T-helper 17 cell (primary cell): ENCODE measurements at regions not wholly inside any gene's neighbourhood (a gene's known extent, or its start where the extent isn't known, plus 50 kb on each side); places are given as distances from the start of the nearest gene placed in this dataset.
"Not testable (repeated sequence)": the region's sequence is repeated elsewhere in the genome, so short reads cannot be mapped to it uniquely, and the experiment has no call there.

Source experiments
- ATAC-seq: fragments of 150-1000 bp; cut with Tn5 transposase; 2 replicates; pipeline ENCODE4 v1.10.0; 2021; ENCODE audit warnings: mild to moderate bottlenecking, moderate library complexity
- DNase-seq, 3 donors: peaks; one replicate each; pipeline versions ENCODE4 v3.0.0 to v3.0.0-alpha.2; 2020 to 2021
- H3K9me3 ChIP-seq: one replicate; pipeline ENCODE4 v1.7.0; 2013; ENCODE audit warnings: low read length, mild to moderate bottlenecking; ENCODE audit not compliant: control insufficient read depth, poor library complexity, severe bottlenecking
- H3K27ac Mint-ChIP-seq: one replicate; pipeline ENCODE4 v1.8.0; 2022; ENCODE audit warnings: mild to moderate bottlenecking, moderate library complexity, mixed read lengths
- H3K27me3 Mint-ChIP-seq: one replicate; pipeline ENCODE4 v1.8.0; 2022; ENCODE audit warnings: mixed read lengths
- H3K36me3 Mint-ChIP-seq: one replicate; pipeline ENCODE4 v1.8.0; 2022; ENCODE audit warnings: low read depth, mixed read lengths
- H3K4me1 Mint-ChIP-seq: one replicate; pipeline ENCODE4 v1.8.0; 2022; ENCODE audit warnings: mild to moderate bottlenecking, mixed read lengths
- H3K4me3 Mint-ChIP-seq: one replicate; pipeline ENCODE4 v1.8.0; 2022; ENCODE audit warnings: mild to moderate bottlenecking, moderate library complexity, mixed read lengths

DNA sequence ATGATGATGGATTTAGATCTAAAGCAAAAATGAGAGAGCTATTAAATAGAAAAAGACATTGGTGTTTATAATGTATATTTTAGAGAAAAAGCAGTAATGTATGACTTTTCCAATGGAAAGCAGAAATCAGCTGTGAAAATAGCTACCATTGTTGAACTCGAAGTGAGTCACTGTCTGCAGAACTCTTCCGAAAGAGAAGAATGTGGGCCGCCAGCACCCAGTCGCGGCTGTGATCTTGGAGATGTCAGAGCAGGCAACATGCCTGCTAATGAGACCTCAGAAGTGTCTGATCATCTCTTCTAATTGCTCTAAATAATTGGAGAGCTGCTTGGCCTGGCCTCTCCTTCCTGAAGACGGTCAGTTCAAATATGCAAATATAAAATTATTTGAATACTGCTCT is 333.6 kb upstream of the RUNX1 start:
- Mint-ChIP-seq H3K27me3 (peaks cover 2% of the 10 kb centered on the region), H3K27ac (no peak overlapping the region), H3K4me1 (no peaks in the 10 kb centered on the region), H3K4me3 (no peak overlapping the region), H3K36me3 (peaks cover 2% of the 10 kb centered on the region)
- DNase-seq = no peak
- ATAC-seq = no peak
- H3K9me3 ChIP-seq = no peaks in the 10 kb centered on the region

DNA sequence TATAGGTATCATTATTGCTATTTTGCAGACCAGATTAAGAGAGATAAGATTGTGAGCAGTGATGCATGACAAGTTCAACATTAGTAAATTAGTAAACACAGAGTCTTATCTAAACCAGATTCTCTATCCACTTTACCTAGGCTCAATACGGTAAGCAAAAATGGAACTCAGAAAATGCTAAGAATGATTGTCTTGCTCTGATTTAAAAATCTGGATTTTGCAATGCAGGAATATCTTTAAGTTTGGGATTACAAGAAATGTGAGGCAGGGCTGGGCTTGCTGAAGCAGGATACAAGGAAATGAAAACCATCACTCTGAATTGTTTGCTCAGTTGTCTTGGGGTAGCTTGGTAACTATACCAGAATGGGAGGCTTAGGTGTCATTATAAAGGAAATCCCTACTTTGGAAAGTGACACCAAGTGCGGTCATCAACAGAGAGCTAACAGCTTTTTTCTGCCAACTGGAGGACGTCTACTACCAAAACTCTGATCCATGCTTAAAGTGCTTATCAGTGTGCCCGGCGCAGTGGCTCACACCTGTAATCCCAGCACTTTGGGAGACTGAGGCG is 332.7 kb upstream of the RUNX1 start:
- peaks cover 2% of the 10 kb centered on the region for H3K36me3 Mint-ChIP-seq
- H3K27me3 Mint-ChIP-seq = peaks cover 7% of the 10 kb centered on the region
- H3K27ac Mint-ChIP-seq = no peak overlapping the region
- H3K4me3 Mint-ChIP-seq = no peak overlapping the region
- ATAC-seq = no peak
- no peak for DNase-seq
- no peaks in the 10 kb centered on the region for H3K9me3 ChIP-seq
- no peaks in the 10 kb centered on the region for H3K4me1 Mint-ChIP-seq

DNA sequence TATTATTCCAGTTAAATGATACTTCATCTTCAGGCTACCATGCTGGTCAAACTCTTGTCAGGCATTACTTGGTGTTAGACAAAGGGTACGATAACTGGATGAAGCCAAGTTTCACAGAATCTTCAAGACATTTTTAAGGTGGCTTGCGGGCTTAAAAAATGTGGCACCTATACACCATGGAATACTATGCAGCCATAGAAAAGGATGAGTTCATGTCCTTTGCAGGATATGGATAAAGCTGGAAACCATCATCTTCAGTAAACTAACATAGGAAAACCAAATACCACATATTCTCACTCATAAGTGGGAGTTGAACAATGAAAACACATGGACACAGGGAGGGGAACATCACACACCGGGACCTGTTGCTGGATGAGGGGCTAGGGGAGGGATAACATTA is 331.2 kb upstream of the RUNX1 start:
- not testable (repeated sequence) for DNase-seq, H3K9me3 ChIP-seq, H3K4me3 Mint-ChIP-seq, H3K36me3 Mint-ChIP-seq, H3K4me1 Mint-ChIP-seq, H3K27ac Mint-ChIP-seq, ATAC-seq
- peaks cover 14% of the 10 kb centered on the region for H3K27me3 Mint-ChIP-seq

DNA sequence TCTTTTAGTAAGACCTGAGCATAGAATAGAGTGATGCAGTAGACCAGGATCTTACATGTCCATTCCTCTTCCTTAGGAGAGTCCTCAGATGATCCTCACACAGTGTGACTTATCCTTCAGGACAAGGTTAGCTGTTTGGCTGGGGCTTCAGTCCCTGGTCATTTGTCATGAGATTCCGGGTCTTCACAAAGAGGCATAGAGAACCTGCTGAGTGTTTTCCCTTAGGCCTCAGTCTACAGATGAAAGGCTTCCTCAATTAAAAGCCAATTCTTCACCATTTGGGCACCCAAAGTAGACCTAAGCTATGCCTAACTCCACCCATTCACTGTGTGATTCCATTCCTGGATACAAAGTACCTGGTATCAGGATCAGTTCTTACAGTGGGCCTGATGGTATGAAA is 329.8 kb upstream of the RUNX1 start:
- Mint-ChIP-seq H3K27ac (no peak overlapping the region), H3K36me3 (no peaks in the 10 kb centered on the region)
- ATAC-seq = no peak

DNA sequence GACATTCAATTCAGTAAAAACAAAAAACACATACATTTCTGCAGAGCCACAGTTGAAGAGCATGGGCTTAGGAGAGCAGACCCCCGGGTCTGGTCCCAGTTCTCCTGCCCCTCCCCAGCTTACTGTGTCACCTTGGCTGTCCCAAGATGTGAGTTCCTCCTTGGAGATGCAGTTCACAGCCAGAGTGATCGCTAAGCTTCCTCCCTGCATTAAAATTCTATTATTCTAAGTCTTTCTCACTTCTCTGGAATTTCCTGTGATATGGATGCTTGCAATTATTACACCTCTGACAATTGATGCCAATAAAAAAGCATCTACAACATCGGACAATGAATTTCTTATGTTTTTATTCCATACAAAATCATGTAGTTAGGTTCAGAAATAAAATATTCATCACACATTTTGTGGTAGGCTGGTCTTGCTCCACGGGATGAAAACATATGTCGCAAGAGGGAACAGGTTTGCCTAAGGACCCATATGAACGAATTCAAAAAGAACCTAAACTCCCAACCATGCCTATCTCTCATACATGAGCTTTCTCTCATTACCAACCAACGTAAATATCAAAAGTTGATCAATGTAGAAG is 328.5 kb upstream of the RUNX1 start:
- Mint-ChIP-seq H3K27me3 (peaks cover 14% of the 10 kb centered on the region), H3K27ac (no peak overlapping the region), H3K36me3 (no peaks in the 10 kb centered on the region), H3K4me3 (no peak overlapping the region), H3K4me1 (no peaks in the 10 kb centered on the region)
- DNase-seq = no peak
- no peak for ATAC-seq
- H3K9me3 ChIP-seq = no peaks in the 10 kb centered on the region

More for the DNA sequence above, 329.8 kb upstream of the RUNX1 start:
- Mint-ChIP-seq H3K4me3 (no peak overlapping the region), H3K27me3 (peaks cover 14% of the 10 kb centered on the region), H3K4me1 (no peaks in the 10 kb centered on the region)
- no peak for DNase-seq
- H3K9me3 ChIP-seq = no peaks in the 10 kb centered on the region

DNA sequence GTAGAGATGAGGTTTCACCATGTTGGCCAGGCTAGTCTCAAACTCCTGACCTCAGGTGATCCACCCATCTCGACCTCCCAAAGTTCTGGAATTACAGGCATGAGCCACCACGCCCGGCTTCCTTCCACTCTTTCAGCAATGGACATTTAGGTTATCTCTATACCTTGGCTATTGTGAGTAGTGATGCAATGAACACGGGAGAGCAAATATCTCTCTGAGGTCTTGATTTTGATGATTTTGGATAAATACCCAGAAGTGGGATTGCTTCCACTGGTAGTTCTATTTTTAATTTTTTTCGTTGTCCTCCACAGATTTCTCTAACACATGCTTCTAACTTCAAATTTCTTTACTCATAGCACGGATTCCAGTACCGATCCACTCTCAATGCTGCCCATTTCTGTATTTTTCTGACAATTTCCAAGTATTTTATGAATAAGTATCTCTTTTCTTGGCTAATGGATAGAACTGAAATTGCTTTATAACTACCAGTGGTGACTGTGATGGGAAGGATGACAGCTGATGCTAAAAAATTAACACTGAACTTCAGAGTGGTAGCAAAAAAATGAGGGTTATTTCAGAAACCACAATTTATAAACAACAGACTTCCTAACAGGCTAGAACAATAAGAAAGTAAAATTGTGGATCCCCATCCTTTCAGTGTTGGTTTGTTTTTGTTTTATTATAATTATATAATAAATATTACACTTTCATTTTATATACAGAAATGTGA is 327.5 kb upstream of the RUNX1 start:
- H3K4me3 Mint-ChIP-seq = no peak overlapping the region
- H3K27ac Mint-ChIP-seq = no peak overlapping the region
- ATAC-seq (no peak), DNase-seq (no peak)
- H3K27me3 Mint-ChIP-seq = peaks cover 14% of the 10 kb centered on the region
- no peaks in the 10 kb centered on the region for H3K36me3 Mint-ChIP-seq
- no peaks in the 10 kb centered on the region for H3K4me1 Mint-ChIP-seq
- no peaks in the 10 kb centered on the region for H3K9me3 ChIP-seq

DNA sequence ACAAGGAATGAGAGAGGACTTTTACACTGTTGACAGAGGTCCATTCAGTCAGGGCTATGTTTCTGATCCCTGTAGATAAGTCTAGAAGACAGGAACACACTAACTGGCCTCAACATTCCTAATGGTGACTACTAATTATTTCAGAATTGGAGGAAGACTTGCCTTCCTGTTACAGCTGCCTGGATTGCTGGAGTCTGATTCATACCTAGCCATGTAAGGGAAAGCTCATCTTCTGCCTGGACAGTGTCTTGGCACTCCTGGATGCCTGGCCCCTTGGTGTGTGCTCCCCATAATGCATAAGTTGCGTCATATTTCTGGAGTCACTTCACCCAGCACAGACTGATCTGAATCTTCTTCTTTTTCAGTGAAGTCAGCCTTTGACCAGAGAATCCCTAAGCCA is 326.0 kb upstream of the RUNX1 start:
- Mint-ChIP-seq H3K4me1 (no peaks in the 10 kb centered on the region), H3K4me3 (no peak overlapping the region), H3K36me3 (no peaks in the 10 kb centered on the region), H3K27ac (no peak overlapping the region), H3K27me3 (peaks cover 14% of the 10 kb centered on the region)
- no peaks in the 10 kb centered on the region for H3K9me3 ChIP-seq
- DNase-seq = no peak
- no peak for ATAC-seq

DNA sequence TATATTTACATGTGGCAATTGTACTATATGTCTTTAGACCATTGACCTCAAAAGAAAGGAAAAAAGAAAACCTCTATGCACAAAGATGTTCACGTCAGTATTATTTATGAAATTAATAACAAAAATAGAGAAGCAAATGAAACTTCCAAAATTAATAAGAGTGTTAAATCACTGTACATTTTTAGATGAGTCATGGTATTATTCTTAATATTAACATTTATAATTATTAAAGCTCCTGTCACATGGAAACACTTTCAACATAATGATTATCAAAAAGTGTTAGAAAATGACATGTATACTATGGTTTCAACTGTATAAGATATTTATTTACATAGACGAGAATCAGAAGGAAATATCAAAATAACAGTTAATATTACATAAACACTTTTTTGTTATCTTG is 324.9 kb upstream of the RUNX1 start:
- DNase-seq (no peak), ATAC-seq (no peak)
- Mint-ChIP-seq H3K36me3 (no peaks in the 10 kb centered on the region), H3K4me3 (no peak overlapping the region), H3K4me1 (no peaks in the 10 kb centered on the region), H3K27ac (no peak overlapping the region), H3K27me3 (peaks cover 14% of the 10 kb centered on the region)
- H3K9me3 ChIP-seq = no peaks in the 10 kb centered on the region

DNA sequence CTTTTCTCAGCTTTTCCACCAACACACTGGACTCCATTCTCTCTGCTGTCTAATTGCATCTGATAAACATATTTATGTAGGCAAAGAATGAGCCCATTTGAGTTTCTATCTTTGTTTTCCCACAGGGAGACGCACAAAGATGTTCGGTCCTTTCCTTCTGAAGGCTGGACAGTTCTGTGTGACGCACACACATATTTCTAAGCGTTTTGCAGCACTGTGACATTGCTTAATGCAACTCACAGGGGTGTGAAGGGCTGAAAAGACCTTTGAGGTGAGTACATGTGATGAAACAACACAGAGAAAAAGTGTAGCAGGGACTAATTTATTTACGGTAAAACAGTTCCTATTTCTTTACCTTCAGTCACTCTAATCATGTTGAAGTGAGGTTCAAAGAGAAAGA is 323.1 kb upstream of the RUNX1 start:
- H3K27me3 Mint-ChIP-seq = peaks cover 12% of the 10 kb centered on the region
- peaks cover 2% of the 10 kb centered on the region for H3K36me3 Mint-ChIP-seq
- H3K4me3 Mint-ChIP-seq = no peak overlapping the region
- H3K9me3 ChIP-seq = no peaks in the 10 kb centered on the region
- H3K27ac Mint-ChIP-seq = no peak overlapping the region
- no peak for ATAC-seq
- peaks cover 2% of the 10 kb centered on the region for H3K4me1 Mint-ChIP-seq
- no peak for DNase-seq

DNA sequence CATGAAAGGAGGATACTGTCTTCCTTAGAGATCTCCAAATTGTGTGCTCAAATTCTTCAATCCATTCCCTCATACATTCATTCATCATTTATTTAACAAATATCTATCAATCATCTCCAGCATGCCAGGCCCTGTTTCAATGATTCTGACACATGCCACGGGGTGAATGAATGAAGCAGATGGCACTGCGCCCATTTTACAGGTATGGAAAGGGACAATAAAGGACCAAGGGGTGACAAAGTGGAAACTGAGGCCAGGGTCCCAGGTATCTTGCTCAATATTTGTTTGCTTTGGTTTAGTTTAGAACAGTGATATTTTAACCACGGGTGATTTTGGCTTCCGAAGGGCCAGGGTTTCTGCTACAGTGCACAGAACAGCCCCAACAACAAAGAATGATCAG is 321.6 kb upstream of the RUNX1 start:
- H3K27ac Mint-ChIP-seq = no peak overlapping the region
- H3K9me3 ChIP-seq = no peaks in the 10 kb centered on the region
- DNase-seq (no peak), ATAC-seq (no peak)
- peaks cover 2% of the 10 kb centered on the region for H3K36me3 Mint-ChIP-seq
- H3K27me3 Mint-ChIP-seq = peaks cover 7% of the 10 kb centered on the region
- H3K4me3 Mint-ChIP-seq = no peak overlapping the region
- H3K4me1 Mint-ChIP-seq = peaks cover 2% of the 10 kb centered on the region

DNA sequence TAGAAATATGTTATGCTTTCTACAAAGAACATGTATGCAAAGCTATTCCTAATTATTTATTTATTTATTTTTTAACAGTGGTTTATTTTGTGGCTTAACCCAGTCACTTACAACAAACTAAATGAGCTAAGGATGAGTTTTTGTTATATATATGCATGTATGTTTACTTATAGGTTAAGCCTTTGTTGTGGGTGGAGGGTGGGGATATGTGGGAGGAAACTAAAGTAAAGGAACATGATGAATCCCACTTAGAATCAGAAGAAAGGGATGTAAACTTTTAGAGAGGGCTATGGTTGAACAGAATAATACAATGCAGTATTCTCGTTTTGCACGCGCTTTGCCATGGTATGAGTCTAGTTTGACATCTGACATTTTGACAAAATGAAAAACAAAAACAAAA is 321.0 kb upstream of the RUNX1 start:
- H3K4me3 Mint-ChIP-seq = no peak overlapping the region
- ATAC-seq (no peak), DNase-seq (no peak)
- H3K27ac Mint-ChIP-seq = no peak overlapping the region
- no peaks in the 10 kb centered on the region for H3K9me3 ChIP-seq
- peaks cover 2% of the 10 kb centered on the region for H3K36me3 Mint-ChIP-seq
- peaks cover 2% of the 10 kb centered on the region for H3K4me1 Mint-ChIP-seq
- H3K27me3 Mint-ChIP-seq = peaks cover 5% of the 10 kb centered on the region

DNA sequence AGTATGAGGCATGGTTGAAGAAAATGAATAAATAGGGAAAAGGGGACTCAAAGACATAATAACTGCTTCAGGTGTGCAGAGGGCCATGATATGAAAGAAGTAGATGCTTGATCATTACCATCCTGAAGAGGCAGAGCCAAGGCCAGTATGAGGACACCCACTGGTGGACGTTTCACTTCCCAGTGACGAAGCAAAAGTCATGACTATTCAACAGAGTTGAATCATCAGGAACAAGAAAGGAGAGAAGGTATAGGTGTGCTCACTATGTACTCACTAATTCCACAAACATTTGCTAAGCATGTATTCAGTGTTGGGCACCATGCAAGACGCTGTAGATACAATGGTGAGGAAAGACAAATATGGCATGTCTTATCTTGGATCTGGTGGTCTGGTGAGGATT is 319.2 kb upstream of the RUNX1 start:
- ATAC-seq = no peak
- no peak overlapping the region for H3K27ac Mint-ChIP-seq

DNA sequence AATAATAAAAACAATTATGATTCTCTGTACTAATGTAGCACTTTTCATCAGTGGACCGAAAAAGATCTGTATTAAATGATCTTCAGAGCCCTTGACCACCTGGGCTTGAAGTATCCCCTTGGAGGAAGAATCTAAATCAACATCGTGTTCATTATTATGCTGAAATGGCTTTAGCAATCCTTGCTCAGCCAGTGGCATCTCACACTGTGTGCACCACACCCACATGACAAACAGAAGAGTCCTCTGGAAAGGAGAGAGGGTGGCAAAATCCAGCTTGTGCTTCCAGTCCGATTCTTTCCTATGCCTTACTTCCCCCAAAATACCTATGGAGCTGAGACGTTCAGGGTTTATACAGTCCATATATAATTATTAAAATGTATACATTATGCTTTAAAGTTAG is 318.5 kb upstream of the RUNX1 start:
- DNase-seq = no peak
- Mint-ChIP-seq H3K4me1 (peaks cover 2% of the 10 kb centered on the region), H3K27me3 (peaks cover 5% of the 10 kb centered on the region), H3K27ac (no peak overlapping the region), H3K4me3 (no peak overlapping the region), H3K36me3 (peaks cover 2% of the 10 kb centered on the region)
- no peaks in the 10 kb centered on the region for H3K9me3 ChIP-seq
- ATAC-seq = no peak

More for the DNA sequence above, 319.2 kb upstream of the RUNX1 start:
- peaks cover 2% of the 10 kb centered on the region for H3K36me3 Mint-ChIP-seq
- H3K4me1 Mint-ChIP-seq = peaks cover 2% of the 10 kb centered on the region
- DNase-seq = no peak
- no peaks in the 10 kb centered on the region for H3K9me3 ChIP-seq
- no peak overlapping the region for H3K4me3 Mint-ChIP-seq
- peaks cover 5% of the 10 kb centered on the region for H3K27me3 Mint-ChIP-seq
